ENCODE measurements at regions not wholly inside any gene's neighbourhood (a gene's known extent, or its start where the extent isn't known, plus 50 kb on each side); places are given as distances from the start of the nearest gene placed in this dataset.

DNA sequence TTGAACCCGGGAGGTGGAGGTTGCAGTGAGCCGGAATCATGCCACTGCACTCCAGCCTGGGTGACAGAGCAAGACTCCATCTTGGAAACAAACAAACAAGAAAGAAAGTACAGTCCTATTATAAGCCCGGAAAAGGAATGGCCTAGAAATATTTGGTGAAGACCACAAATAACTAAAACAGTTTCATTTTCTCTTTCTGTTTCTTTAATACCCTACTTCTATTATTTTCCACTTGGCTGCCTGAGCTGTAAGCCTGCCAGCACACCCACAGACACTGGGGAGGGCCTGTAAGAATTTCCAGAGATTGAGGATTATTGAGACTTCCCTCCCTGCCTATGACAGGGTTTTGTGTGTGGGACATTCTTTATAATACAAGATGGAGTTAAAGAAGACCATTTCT is 188.0 kb upstream of the DCC start:
- TF ChIP-seq POLR2A (conservative IDR thresholded peaks at IDR 0.05) (no peak), ZC3H4 (CRISPR knock-in tag; IDR thresholded peaks at IDR 0.05; ENCODE audit: borderline replicate concordance) (no peak), POLR2AphosphoS5 (IDR thresholded peaks at IDR 0.05; ENCODE audit: control insufficient read depth, insufficient read depth, low read depth, low read length) (no peak), TSC22D4 (tag; IDR thresholded peaks at IDR 0.05) (no peak), TAF15 (IDR thresholded peaks at IDR 0.05; ENCODE audit: low read depth, low read length) (no peak), GTF2F1 (IDR thresholded peaks at IDR 0.05; ENCODE audit: low read depth, low read length) (no peak), ZNF324 (CRISPR knock-in tag; IDR thresholded peaks at IDR 0.05) (no peak), ZNF23 (CRISPR knock-in tag; IDR thresholded peaks at IDR 0.05) (no peak), BRD4 (IDR thresholded peaks at IDR 0.05) (no peak), ATF1 (CRISPR knock-in tag; IDR thresholded peaks at IDR 0.05) (no peak), ATF1 (tag; IDR thresholded peaks at IDR 0.05) (no peak)
- TF ChIP-seq, protein P1, sequence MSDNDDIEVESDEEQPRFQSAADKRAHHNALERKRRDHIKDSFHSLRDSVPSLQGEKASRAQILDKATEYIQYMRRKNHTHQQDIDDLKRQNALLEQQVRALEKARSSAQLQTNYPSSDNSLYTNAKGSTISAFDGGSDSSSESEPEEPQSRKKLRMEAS (CRISPR knock-in tag; IDR thresholded peaks at IDR 0.05), result no peak
- TF ChIP-seq, protein P2, sequence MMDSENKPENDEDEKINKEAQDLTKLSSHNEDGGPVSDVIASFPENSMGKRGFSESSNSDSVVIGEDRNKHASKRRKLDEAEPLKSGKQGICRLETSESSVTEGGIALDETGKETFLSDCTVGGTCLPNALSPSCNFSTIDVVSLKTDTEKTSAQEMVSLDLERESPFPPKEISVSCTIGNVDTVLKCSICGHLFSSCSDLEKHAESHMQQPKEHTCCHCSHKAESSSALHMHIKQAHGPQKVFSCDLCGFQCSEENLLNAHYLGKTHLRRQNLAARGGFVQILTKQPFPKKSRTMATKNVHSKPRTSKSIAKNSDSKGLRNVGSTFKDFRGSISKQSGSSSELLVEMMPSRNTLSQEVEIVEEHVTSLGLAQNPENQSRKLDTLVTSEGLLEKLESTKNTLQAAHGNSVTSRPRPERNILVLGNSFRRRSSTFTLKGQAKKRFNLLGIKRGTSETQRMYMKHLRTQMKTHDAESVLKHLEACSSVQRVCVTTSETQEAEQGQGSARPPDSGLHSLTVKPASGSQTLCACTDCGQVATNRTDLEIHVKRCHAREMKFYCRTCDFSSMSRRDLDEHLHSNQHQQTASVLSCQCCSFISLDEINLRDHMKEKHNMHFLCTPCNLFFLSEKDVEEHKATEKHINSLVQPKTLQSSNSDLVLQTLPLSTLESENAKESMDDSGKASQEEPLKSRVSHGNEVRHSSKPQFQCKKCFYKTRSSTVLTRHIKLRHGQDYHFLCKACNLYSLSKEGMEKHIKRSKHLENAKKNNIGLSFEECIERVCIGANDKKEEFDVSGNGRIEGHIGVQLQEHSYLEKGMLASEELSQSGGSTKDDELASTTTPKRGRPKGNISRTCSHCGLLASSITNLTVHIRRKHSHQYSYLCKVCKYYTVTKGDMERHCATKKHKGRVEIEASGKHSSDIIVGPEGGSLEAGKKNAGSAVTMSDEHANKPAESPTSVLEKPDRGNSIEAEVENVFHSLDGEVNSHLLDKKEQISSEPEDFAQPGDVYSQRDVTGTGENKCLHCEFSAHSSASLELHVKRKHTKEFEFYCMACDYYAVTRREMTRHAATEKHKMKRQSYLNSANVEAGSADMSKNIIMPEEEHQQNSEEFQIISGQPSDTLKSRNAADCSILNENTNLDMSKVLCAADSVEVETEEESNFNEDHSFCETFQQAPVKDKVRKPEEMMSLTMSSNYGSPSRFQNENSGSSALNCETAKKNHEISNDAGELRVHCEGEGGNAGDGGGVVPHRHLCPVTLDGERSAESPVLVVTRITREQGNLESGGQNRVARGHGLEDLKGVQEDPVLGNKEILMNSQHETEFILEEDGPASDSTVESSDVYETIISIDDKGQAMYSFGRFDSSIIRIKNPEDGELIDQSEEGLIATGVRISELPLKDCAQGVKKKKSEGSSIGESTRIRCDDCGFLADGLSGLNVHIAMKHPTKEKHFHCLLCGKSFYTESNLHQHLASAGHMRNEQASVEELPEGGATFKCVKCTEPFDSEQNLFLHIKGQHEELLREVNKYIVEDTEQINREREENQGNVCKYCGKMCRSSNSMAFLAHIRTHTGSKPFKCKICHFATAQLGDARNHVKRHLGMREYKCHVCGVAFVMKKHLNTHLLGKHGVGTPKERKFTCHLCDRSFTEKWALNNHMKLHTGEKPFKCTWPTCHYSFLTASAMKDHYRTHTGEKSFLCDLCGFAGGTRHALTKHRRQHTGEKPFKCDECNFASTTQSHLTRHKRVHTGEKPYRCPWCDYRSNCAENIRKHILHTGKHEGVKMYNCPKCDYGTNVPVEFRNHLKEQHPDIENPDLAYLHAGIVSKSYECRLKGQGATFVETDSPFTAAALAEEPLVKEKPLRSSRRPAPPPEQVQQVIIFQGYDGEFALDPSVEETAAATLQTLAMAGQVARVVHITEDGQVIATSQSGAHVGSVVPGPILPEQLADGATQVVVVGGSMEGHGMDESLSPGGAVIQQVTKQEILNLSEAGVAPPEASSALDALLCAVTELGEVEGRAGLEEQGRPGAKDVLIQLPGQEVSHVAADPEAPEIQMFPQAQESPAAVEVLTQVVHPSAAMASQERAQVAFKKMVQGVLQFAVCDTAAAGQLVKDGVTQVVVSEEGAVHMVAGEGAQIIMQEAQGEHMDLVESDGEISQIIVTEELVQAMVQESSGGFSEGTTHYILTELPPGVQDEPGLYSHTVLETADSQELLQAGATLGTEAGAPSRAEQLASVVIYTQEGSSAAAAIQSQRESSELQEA (IDR thresholded peaks at IDR 0.05; ENCODE audit: low read depth), result no peak
- TF ChIP-seq, protein P3, sequence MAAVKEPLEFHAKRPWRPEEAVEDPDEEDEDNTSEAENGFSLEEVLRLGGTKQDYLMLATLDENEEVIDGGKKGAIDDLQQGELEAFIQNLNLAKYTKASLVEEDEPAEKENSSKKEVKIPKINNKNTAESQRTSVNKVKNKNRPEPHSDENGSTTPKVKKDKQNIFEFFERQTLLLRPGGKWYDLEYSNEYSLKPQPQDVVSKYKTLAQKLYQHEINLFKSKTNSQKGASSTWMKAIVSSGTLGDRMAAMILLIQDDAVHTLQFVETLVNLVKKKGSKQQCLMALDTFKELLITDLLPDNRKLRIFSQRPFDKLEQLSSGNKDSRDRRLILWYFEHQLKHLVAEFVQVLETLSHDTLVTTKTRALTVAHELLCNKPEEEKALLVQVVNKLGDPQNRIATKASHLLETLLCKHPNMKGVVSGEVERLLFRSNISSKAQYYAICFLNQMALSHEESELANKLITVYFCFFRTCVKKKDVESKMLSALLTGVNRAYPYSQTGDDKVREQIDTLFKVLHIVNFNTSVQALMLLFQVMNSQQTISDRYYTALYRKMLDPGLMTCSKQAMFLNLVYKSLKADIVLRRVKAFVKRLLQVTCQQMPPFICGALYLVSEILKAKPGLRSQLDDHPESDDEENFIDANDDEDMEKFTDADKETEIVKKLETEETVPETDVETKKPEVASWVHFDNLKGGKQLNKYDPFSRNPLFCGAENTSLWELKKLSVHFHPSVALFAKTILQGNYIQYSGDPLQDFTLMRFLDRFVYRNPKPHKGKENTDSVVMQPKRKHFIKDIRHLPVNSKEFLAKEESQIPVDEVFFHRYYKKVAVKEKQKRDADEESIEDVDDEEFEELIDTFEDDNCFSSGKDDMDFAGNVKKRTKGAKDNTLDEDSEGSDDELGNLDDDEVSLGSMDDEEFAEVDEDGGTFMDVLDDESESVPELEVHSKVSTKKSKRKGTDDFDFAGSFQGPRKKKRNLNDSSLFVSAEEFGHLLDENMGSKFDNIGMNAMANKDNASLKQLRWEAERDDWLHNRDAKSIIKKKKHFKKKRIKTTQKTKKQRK (IDR thresholded peaks at IDR 0.05; ENCODE audit: borderline replicate concordance, low read depth, low read length), result no peak
- TF ChIP-seq, protein P4, sequence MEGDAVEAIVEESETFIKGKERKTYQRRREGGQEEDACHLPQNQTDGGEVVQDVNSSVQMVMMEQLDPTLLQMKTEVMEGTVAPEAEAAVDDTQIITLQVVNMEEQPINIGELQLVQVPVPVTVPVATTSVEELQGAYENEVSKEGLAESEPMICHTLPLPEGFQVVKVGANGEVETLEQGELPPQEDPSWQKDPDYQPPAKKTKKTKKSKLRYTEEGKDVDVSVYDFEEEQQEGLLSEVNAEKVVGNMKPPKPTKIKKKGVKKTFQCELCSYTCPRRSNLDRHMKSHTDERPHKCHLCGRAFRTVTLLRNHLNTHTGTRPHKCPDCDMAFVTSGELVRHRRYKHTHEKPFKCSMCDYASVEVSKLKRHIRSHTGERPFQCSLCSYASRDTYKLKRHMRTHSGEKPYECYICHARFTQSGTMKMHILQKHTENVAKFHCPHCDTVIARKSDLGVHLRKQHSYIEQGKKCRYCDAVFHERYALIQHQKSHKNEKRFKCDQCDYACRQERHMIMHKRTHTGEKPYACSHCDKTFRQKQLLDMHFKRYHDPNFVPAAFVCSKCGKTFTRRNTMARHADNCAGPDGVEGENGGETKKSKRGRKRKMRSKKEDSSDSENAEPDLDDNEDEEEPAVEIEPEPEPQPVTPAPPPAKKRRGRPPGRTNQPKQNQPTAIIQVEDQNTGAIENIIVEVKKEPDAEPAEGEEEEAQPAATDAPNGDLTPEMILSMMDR (IDR thresholded peaks at IDR 0.05 in 2 of 3, conservative IDR thresholded peaks at IDR 0.05 in 1 of 3; ENCODE audit: insufficient read depth in 2 of 3, low read depth in 1 of 3, low read length in 3 of 3), result no peak

Measured in K562 (cell line).